CD14-positive monocyte (primary cell): ENCODE measurements at regions not wholly inside any gene's neighbourhood (a gene's known extent, or its start where the extent isn't known, plus 50 kb on each side); places are given as distances from the start of the nearest gene placed in this dataset.

Experiments used
- DNase-seq, 3 donors: peaks; one replicate each; pipeline ENCODE4 v3.0.0-alpha.2; 2011 to 2022
- H2AFZ ChIP-seq: 2 replicates; pipeline ENCODE4 v1.6.0; 2012; ENCODE audit warnings: mild to moderate bottlenecking, low read depth, low read length, inconsistent platforms; ENCODE audit not compliant: insufficient read depth, poor library complexity, severe bottlenecking
- H3K27ac ChIP-seq, 2 donors: 1 replicate in 1 of 2; 2 replicates in 1 of 2; pipeline ENCODE4 v1.5.1; 2012 to 2013; ENCODE audit warnings: low read length in 2 of 2, control low read depth in 1 of 2, inconsistent platforms in 1 of 2, low read depth in 1 of 2, mild to moderate bottlenecking in 1 of 2
- H3K27me3 ChIP-seq, 2 donors: one replicate each; pipeline versions ENCODE4 v1.6.0 to v1.6.1; 2011 to 2013; ENCODE audit warnings: low read length in 2 of 2; ENCODE audit not compliant: control insufficient read depth in 2 of 2, insufficient read depth in 2 of 2
- H3K36me3 ChIP-seq, 2 donors: replicated peaks in 1 of 2; 1 replicate in 1 of 2; 2 replicates in 1 of 2; pipeline versions ENCODE4 v1.5.1 to v1.6.1; 2012 to 2013; ENCODE audit warnings: low read length in 2 of 2, control low read depth in 1 of 2, inconsistent platforms in 1 of 2, mild to moderate bottlenecking in 1 of 2; ENCODE audit not compliant: insufficient read depth in 2 of 2, control insufficient read depth in 1 of 2
- H3K4me1 ChIP-seq, 2 donors: 1 replicate in 1 of 2; 2 replicates in 1 of 2; pipeline versions ENCODE4 v1.5.1 to v1.6.1; 2012 to 2013; ENCODE audit warnings: low read length in 2 of 2, control low read depth in 1 of 2, inconsistent platforms in 1 of 2, mild to moderate bottlenecking in 1 of 2, moderate library complexity in 1 of 2; ENCODE audit not compliant: insufficient read depth in 2 of 2, control insufficient read depth in 1 of 2
- H3K4me2 ChIP-seq: replicated peaks from 2 replicates; pipeline ENCODE3; 2012; ENCODE audit warnings: low read length, moderate library complexity, mild to moderate bottlenecking; ENCODE audit not compliant: poor library complexity, severe bottlenecking; ENCODE audit errors: extremely low read depth
- H3K4me3 ChIP-seq, 3 experiments: fragments of 200-600 bp in 1 of 3; sonication (generic) in 1 of 3; replicated peaks in 1 of 3; 1 replicate in 2 of 3; 2 replicates in 1 of 3; pipeline ENCODE4 v1.5.1; 2011 to 2013; ENCODE audit warnings: low read length in 3 of 3, mild to moderate bottlenecking in 3 of 3, control low read depth in 2 of 3, low read depth in 2 of 3, inconsistent platforms in 1 of 3, moderate library complexity in 1 of 3
- H3K79me2 ChIP-seq: 2 replicates; pipeline ENCODE4 v1.6.0; 2012; ENCODE audit warnings: mild to moderate bottlenecking, control low read depth, inconsistent platforms, low read length, moderate library complexity; ENCODE audit not compliant: insufficient read depth
- H3K9ac ChIP-seq: 2 replicates; pipeline ENCODE4 v1.6.0; 2017; ENCODE audit warnings: low read length, mild to moderate bottlenecking; ENCODE audit not compliant: insufficient read depth, poor library complexity, severe bottlenecking
- H3K9me3 ChIP-seq, 2 donors: replicated peaks in 1 of 2; 1 replicate in 1 of 2; 2 replicates in 1 of 2; pipeline versions ENCODE4 v1.5.1 to v1.6.1; 2012 to 2013; ENCODE audit warnings: low read length in 2 of 2, control low read depth in 1 of 2; ENCODE audit not compliant: control insufficient read depth in 1 of 2, insufficient read depth in 1 of 2
- H4K20me1 ChIP-seq: 2 replicates; pipeline ENCODE4 v1.6.0; 2012; ENCODE audit warnings: mild to moderate bottlenecking, low read length, control low read depth, moderate library complexity; ENCODE audit not compliant: insufficient read depth
- H3K27ac Mint-ChIP-seq, 7 donors: one replicate each; pipeline ENCODE4 v1.8.0; 2020; ENCODE audit warnings: mild to moderate bottlenecking in 7 of 7, mixed read lengths in 7 of 7, moderate library complexity in 6 of 7, inconsistent platforms in 2 of 7
- H3K27me3 Mint-ChIP-seq, 3 donors: one replicate each; pipeline ENCODE4 v1.8.0; 2021 to 2022; ENCODE audit warnings: low read depth in 3 of 3, mild to moderate bottlenecking in 3 of 3, mixed read lengths in 3 of 3, moderate library complexity in 3 of 3, inconsistent platforms in 1 of 3
- H3K36me3 Mint-ChIP-seq, 2 donors: one replicate each; pipeline ENCODE4 v1.8.0; 2020; ENCODE audit warnings: mixed read lengths in 2 of 2, inconsistent platforms in 1 of 2, mild to moderate bottlenecking in 1 of 2
- H3K4me1 Mint-ChIP-seq: one replicate; pipeline ENCODE4 v1.8.0; 2020; ENCODE audit warnings: mild to moderate bottlenecking, mixed read lengths
- H3K4me3 Mint-ChIP-seq, 2 donors: one replicate each; pipeline ENCODE4 v1.8.0; 2020; ENCODE audit warnings: mild to moderate bottlenecking in 2 of 2, mixed read lengths in 2 of 2, moderate library complexity in 1 of 2
- H3K9me3 Mint-ChIP-seq, 7 donors: one replicate each; pipeline ENCODE4 v1.8.0; 2020 to 2022; ENCODE audit warnings: mixed read lengths in 7 of 7, mild to moderate bottlenecking in 6 of 7, moderate library complexity in 6 of 7, inconsistent platforms in 2 of 7
- WGBS: methylation state at CpG from one replicate; pipeline ENCODE4 v1.1.5; 2013; ENCODE audit warnings: missing lambda C conversion rate; ENCODE audit not compliant: insufficient coverage; 5-methylcytosine and 5-hydroxymethylcytosine counted together
- intact Hi-C, 2 donors: fragments of 100-400 bp; cut with micrococcal nuclease; formaldehyde crosslinking; loops; one replicate each; pipeline versions ENCODE4 v1.15.0 to v1.15.1; 2023
- TF ChIP-seq, protein P1 (sequence below): fragments of 200-600 bp; IDR thresholded peaks from one replicate; pipeline ENCODE4 v1.8.0; 2022; ENCODE audit warnings: antibody characterized with exemption, mild to moderate bottlenecking

- Mint-ChIP-seq H3K9me3 (peaks cover 0 to 6% (median 2%) of the 10 kb centered on the region in 7 donors), H3K27me3 (peaks cover 0 to 2% (median 0%) of the 10 kb centered on the region in 3 donors), H3K27ac (peak overlapping the region in 6 of 7 donors; percentile 67 to 94 (median 92)), H3K36me3 (no peaks in the 10 kb centered on the region), H3K4me3 (peak overlapping the region in 1 of 2 donors; percentile 39), H3K4me1 (peaks cover 59% of the 10 kb centered on the region)
- no CpG with 5 or more reads among the region's 4 CpGs for WGBS
- H3K27ac ChIP-seq: peak overlapping the region; percentile 55 to 82
- no peak for DNase-seq
- no peaks in the 10 kb centered on the region for H3K9me3 ChIP-seq
- no peaks in the 10 kb centered on the region for H3K79me2 ChIP-seq
- H3K36me3 ChIP-seq: no peaks in the 10 kb centered on the region
- no peaks in the 10 kb centered on the region for H3K27me3 ChIP-seq
- TF ChIP-seq, protein P1, sequence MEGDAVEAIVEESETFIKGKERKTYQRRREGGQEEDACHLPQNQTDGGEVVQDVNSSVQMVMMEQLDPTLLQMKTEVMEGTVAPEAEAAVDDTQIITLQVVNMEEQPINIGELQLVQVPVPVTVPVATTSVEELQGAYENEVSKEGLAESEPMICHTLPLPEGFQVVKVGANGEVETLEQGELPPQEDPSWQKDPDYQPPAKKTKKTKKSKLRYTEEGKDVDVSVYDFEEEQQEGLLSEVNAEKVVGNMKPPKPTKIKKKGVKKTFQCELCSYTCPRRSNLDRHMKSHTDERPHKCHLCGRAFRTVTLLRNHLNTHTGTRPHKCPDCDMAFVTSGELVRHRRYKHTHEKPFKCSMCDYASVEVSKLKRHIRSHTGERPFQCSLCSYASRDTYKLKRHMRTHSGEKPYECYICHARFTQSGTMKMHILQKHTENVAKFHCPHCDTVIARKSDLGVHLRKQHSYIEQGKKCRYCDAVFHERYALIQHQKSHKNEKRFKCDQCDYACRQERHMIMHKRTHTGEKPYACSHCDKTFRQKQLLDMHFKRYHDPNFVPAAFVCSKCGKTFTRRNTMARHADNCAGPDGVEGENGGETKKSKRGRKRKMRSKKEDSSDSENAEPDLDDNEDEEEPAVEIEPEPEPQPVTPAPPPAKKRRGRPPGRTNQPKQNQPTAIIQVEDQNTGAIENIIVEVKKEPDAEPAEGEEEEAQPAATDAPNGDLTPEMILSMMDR: no peak
- intact Hi-C loops: loop anchor here in 1 of 2 donors (5.0 kb wide), 1 partner anchor 210 kb away; the partner anchor contains the start of gene ENC1
- peaks cover 53 to 57% of the 10 kb centered on the region in 2 donors for H3K4me1 ChIP-seq
- H3K9ac ChIP-seq: no peak overlapping the region
- peak overlapping the region; percentile 73 for H3K4me2 ChIP-seq
- H4K20me1 ChIP-seq: no peaks in the 10 kb centered on the region
- H3K4me3 ChIP-seq: peak overlapping the region in 1 of 3 experiments; percentile 66
- no peak overlapping the region for H2AFZ ChIP-seq
These were observed 207.8 kb downstream of the ENC1 start for GRCh38 chr5:74432721-74433120.

DNA sequence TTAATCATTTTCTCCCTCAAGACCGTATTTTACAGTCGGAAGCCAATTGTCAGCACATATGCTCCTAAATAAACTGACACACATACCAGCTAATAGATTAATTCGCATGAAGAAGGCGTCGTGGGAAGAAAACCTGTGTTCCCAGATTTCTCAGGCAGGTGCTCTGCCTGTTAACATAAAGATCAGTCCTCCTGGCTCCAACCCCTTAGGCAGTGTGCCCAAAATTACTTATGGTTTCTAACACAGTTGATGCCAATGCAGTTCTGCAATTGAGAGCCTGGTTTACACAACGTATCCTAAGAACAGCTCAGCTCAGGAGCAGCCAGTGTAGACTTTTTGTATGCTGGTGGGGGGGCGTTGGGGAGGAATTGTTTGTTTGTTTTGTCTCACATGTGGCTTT is 208.3 kb downstream of the ENC1 start:
- H3K4me2 ChIP-seq: peak overlapping the region; percentile 73

More for the DNA sequence above, 208.3 kb downstream of the ENC1 start:
- Mint-ChIP-seq H3K9me3 (peaks cover 0 to 3% (median 2%) of the 10 kb centered on the region in 7 donors), H3K36me3 (no peaks in the 10 kb centered on the region), H3K27me3 (peaks cover 0 to 2% (median 0%) of the 10 kb centered on the region in 3 donors), H3K4me3 (peak overlapping the region in 1 of 2 donors; percentile 55), H3K4me1 (peaks cover 59% of the 10 kb centered on the region), H3K27ac (peak overlapping the region in 5 of 7 donors; percentile 34 to 94 (median 92))
- WGBS: 0% methylated on average over 3 of the region's 7 CpGs
- H3K9me3 ChIP-seq: no peaks in the 10 kb centered on the region
- no peak overlapping the region for H2AFZ ChIP-seq
- peak; percentile 36 to 76 (median 66) for DNase-seq
- H3K9ac ChIP-seq: no peak overlapping the region
- peak overlapping the region in 1 of 2 donors; percentile 82 for H3K27ac ChIP-seq
- peak overlapping the region in 1 of 3 experiments; percentile 66 for H3K4me3 ChIP-seq
- H3K27me3 ChIP-seq: no peaks in the 10 kb centered on the region
- no peaks in the 10 kb centered on the region for H3K36me3 ChIP-seq
- H4K20me1 ChIP-seq: no peaks in the 10 kb centered on the region
- TF ChIP-seq, protein P1: no peak
- peaks cover 53 to 57% of the 10 kb centered on the region in 2 donors for H3K4me1 ChIP-seq
- no peaks in the 10 kb centered on the region for H3K79me2 ChIP-seq
- intact Hi-C loops: loop anchor here in 1 of 2 donors (5.0 kb wide), 1 partner anchor 210 kb away; the partner anchor contains the start of gene ENC1
